Activated CD8-positive, alpha-beta memory T cell treated with anti-CD3 and anti-CD28 coated beads for 1 hour (primary cell): ENCODE measurements at regions not wholly inside any gene's neighbourhood (a gene's known extent, or its start where the extent isn't known, plus 50 kb on each side); places are given as distances from the start of the nearest gene placed in this dataset.

ENCODE experiments used
- DNase-seq, 2 donors: peaks; one replicate each; pipeline ENCODE4 v3.0.0-alpha.2; 2020; ENCODE audit warnings: low read depth in 1 of 2; ENCODE audit errors: extremely low read depth in 1 of 2

DNA sequence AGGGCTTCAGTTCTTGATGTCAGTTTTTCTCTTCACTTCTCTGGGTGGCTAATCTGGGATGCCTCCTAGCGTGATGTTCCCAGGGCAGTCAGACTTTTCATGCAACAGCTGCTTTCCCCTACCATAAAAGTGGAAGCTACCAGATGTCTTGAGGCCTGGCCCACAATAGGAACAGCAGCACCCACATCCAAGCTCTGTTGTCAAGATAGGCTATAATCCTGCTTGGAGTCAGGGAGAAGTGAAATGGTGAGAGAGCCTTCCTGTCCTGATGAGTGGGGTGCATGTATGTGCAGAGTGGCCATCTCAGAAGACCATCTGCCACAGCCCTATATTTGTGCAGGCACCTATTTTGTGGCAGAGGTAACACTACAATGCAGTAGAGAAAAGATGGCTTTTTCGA is 108.0 kb downstream of the HTR5A start:
- DNase-seq: no peak

GRCh38 chr7:155181768-155182167 is 111.6 kb downstream of the HTR5A start:
- DNase-seq: no peak

DNA sequence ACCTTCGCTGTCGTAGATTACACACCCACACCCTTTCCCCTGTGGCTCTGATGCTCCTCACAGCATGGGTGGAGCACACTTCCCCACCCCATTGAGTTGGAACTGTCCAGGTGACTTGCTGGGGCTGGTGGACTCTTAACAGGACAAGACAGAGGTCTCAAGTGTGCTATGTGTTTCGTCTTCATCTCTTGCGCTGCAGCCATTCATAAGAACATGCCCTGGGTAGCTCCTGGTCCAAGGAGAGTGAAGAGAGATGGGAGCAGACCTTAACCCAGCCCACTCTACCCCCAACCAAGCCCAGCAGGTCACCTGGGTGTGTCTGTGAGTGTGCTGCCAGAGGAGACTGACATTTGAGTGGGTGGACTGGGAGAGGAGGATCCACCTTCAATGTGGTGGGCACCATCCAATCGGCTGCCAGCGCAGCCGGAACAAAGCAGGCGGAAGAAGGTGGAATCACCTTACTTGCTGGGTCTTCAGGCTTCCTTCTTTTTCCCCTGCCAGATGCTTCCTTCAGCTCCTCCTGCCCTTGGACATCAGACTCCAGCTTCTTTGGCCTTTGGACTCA is 112.4 kb downstream of the HTR5A start:
- DNase-seq: no peak

GRCh38 chr7:155183655-155184054 is 113.5 kb downstream of the HTR5A start:
- no peak for DNase-seq

DNA sequence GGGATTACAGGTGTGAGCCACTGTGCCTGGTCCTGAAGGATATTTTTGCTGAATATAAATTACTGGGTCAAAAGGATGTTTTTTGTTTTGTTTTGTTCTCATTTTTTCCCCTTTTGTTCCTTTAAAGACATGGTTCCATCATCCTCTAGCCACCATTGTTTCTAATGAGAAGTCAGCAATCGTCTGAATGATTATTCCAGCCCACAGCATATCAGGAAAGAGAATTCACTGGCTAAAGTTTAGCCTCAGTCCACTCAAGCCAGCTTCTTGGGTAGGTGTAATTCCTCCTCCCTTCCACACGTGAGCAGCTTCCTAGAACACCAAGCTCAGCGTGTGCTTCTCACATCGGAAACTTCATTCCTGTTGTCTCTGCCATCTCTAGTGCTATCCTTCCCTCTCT is 112.8 kb upstream of the INSIG1 start:
- DNase-seq: no peak

- no peak for DNase-seq
Observed at GRCh38 chr7:155187061-155187785, 110.5 kb upstream of the INSIG1 start.

- DNase-seq: no peak
Observed at GRCh38 chr7:155188357-155188756, 109.3 kb upstream of the INSIG1 start.

GRCh38 chr7:155188821-155189581 is 108.7 kb upstream of the INSIG1 start:
- no peak for DNase-seq

- no peak for DNase-seq
Observed at GRCh38 chr7:155189590-155189989, 108.1 kb upstream of the INSIG1 start.

DNA sequence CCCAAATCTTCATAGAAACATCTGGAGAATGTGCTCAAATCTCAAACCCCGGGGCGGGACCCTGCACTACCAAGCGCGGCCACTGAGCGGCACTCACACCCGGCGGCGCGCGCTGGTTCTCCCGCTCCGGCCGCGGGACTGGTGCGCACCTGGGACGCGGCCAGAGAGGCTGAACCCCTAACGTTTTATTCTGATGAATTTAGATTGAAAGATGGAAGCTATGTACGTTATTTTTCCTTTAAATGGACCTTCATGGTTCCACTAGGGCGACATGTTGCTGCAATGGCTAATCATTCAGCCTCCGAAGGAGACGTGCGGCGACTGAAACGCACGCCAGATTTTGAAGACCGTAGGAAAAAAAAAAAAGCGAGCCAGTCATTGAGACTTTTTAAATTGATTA is 107.0 kb upstream of the INSIG1 start:
- peak in 1 of 2 donors; percentile 52 for DNase-seq

DNA sequence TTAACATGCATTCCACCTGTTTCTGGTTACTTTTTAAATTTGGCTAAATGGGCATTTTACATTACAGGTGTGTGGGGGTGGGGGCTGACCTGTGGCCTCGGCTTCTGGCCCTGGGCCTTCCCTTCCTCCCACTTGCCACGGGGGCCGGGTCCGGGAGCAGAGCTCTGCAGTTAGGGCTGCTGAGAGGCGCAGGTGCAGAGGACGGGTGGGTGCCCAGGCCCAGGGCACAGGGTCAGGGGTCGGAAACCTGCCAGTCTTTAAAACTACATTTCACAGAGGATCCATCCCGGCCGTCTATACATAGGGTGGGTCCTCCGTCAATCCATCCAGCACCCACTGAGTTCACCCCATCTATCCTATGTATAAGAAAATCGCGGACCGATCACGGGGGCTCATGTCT is 106.5 kb upstream of the INSIG1 start:
- DNase-seq: no peak

DNA sequence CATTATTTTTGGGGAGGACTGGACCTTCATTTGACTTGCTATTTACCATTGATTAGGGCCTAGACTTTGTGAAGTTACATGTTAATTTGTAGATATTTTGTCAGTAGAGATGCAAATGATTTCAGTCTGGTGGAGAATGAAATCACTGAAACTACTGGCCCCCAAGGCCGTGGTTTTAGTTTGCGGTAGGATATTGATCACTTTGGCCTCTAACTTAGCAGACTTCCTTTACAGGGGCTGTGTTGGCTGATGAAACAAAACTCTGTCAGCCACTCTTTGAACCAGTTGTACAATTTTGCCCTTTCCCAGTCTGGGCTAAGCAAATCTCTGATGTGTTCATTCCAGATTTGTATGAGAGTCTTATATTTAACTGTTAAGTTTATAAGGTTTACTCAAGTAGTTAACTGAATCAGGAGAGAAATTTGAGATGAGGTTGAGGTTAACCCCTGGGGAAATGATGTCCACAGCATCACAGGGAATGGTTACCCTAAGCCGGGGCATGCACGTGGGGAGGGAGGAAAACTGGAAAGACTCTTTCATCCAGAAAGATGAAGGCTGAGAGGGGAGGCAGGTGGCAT is 105.7 kb upstream of the INSIG1 start:
- DNase-seq: no peak

DNA sequence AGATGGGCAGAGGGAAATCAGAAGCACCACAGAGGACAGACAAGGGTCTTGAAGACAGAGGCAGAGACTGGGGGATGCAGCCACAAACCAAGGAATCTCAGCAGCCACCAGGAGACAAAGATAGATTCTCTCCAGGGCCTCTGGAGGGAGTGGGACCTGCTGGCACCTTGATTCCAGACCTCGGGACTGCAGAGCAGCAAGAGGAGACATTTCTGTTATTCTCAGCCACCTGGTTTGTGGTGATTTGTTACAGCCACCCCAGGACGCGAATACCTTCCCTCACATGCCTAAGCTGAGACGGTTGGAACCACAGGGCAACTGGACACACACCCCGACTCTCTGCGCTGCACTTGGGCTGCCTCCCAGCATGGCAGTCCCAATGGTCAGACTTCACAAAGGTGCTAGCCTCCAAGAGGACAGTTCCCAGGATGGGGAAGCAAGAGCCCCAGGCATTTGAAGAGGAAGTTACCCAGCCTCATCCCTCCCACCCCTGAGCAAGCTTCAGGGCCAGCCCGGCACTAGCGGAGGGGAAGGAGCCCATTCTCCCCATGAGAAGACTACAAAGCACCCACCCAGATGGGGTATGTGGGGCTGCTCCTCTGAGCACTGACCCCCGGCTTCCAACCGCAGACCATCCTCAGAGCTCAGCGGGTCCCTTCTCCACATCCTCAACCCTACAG is 104.6 kb upstream of the INSIG1 start:
- DNase-seq: no peak

- no peak for DNase-seq
Observed at GRCh38 chr7:155193716-155194115, 104.0 kb upstream of the INSIG1 start.

- DNase-seq: no peak
Observed at GRCh38 chr7:155194382-155195140, 103.1 kb upstream of the INSIG1 start.

GRCh38 chr7:155195939-155196523 is 101.6 kb upstream of the INSIG1 start:
- no peak for DNase-seq

DNA sequence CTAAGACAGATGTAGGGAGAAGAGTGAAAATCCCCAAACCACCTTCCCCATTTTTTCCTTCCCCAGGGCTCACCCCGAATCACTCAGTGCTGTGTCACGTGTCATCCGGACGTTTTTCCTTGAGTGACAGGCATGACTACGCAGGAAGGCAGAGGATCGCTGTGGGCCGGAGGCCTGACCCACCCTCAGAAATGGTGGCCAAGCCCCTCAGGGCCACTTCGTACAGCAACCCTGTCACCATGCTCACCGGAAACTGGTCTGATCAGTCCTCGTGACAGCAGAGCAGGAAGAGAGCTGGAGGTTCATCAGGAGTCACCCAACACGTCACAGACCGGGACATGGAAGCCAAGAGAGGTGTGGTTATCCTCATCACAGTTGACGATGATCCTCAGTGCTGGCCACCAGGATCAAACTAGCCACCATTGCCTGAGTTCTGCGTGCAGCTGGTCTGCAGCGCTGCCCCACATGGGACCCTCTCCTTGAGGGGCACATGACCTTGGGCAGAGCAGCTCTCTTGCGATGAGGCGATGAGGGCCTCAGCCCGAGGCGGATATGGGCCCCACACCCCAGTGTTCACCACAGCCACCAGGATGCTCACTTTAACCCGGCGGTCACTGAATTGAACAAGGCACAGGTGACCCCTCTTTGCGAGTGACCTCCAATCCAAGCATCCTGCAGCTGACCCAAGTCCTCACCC is 99.3 kb upstream of the INSIG1 start:
- DNase-seq: no peak

DNA sequence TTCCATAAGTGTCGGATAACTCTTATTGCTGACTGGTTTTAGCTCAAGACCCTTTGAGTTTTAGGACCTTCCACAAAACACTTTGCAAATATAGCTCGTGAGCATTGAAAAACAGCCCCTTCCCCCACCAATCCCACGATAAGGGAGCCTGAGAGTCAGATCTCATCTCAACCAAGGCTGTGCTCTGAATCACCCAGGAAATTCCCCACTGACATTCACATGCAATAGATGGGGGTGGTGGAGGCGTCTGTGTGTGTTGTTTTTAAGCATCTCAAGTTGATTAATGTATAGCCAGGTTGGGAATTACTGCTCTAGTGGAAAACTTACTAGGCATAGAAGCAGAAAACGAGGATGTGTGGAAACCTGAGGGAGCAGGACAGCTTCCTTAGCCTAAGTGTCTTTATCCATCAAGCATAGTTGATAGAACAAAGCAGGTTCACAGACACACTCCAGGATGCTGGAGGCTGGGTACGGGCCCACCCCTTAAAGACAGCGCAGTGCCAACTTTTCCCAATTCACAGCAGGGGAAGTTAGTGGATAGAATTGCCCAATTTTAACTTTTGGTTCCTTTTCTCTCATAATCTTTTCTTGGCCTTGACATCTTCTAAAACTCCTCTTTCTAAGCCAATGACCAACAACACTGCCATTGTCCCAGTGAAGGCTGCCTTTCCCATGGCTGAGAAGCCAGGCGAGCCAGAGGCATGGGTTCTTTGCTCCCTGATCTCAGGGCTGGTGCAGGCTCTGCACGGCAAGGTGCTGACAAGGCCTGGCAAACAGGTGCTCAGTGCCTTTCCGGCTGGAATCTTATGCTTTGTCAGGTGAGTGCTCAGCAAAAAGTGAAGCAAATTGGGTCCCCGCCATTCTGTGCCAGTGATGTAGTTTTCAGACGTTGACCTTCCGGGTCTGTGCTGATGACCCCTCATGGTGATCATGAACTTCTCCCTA is 98.5 kb upstream of the INSIG1 start:
- no peak for DNase-seq
